ENCODE measurements at regions not wholly inside any gene's neighbourhood (a gene's known extent, or its start where the extent isn't known, plus 50 kb on each side); places are given as distances from the start of the nearest gene placed in this dataset.

DNA sequence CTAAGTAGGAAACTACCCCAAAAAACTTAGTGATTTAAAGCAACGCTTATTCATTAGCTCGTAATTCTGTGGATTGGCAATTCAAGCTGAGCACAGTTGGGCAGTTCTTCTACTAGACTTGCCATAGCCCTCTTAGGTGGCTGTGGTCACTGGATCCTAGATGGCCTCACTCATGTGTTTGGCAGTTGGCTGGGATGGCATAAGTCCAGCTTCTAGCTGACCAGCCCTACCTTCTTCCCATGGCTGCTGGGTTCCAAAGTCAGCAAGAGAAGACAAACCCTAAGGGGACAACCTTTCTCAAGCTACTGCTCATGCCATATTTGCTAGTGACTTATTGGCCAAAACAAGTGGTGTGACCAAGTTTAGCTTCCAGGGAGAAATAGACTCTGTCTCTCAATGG lies 95.3 kb downstream of the COPS8 start:
- Histone ChIP-seq H3K4me3 (no peak overlapping the region), H3K9me3 (no peaks in the 10 kb centered on the region), H3K27me3 (no peaks in the 10 kb centered on the region), H3K36me3 (ENCODE audit: low read depth, missing control alignments) (no peaks in the 10 kb centered on the region), H3K27ac (peak overlapping the region; percentile 76 to 87), H3K4me1 (peaks cover 9% of the 10 kb centered on the region)
- TF ChIP-seq POLR2A (IDR thresholded peaks at IDR 0.05): no peak
- TF ChIP-seq, protein P1, sequence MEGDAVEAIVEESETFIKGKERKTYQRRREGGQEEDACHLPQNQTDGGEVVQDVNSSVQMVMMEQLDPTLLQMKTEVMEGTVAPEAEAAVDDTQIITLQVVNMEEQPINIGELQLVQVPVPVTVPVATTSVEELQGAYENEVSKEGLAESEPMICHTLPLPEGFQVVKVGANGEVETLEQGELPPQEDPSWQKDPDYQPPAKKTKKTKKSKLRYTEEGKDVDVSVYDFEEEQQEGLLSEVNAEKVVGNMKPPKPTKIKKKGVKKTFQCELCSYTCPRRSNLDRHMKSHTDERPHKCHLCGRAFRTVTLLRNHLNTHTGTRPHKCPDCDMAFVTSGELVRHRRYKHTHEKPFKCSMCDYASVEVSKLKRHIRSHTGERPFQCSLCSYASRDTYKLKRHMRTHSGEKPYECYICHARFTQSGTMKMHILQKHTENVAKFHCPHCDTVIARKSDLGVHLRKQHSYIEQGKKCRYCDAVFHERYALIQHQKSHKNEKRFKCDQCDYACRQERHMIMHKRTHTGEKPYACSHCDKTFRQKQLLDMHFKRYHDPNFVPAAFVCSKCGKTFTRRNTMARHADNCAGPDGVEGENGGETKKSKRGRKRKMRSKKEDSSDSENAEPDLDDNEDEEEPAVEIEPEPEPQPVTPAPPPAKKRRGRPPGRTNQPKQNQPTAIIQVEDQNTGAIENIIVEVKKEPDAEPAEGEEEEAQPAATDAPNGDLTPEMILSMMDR (IDR thresholded peaks at IDR 0.05): no peak
- 93 to 97% methylated on average over 2 of the region's 2 CpGs for WGBS, 2 donors
- DNase-seq: peak; percentile 11
- intact Hi-C loops (cut with DNase I; ENCODE audit: low total_unique reads): no loop called here

DNA sequence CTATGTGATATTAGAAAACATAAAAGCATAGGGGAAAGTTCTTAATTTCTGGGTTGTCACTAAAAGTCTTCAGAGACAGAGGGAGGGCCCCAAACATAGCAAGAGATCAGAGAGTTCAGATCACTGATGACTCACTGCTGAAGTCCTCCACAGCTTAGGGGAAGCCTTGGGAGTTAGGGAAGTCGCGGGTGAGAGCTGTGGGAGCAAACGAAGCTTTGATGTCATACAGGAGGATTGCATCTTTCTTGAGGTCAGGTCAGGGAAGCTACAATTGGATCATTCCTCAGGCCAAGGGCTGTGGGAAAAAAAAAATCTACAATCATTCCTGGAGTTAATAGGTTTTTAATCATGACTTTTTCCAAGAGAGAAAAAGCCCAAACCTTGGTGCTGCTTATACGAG lies 96.2 kb downstream of the COPS8 start:
- Histone ChIP-seq H3K9me3 (no peaks in the 10 kb centered on the region), H3K4me1 (peaks cover 9% of the 10 kb centered on the region), H3K36me3 (ENCODE audit: low read depth, missing control alignments) (no peaks in the 10 kb centered on the region), H3K4me3 (no peak overlapping the region), H3K27ac (peak overlapping the region; percentile 76 to 87), H3K27me3 (no peaks in the 10 kb centered on the region)
- TF ChIP-seq, protein P1 (IDR thresholded peaks at IDR 0.05): no peak
- TF ChIP-seq POLR2A (IDR thresholded peaks at IDR 0.05): no peak
- peak; percentile 38 for DNase-seq
- 35 to 52% methylated on average over 4 of the region's 4 CpGs for WGBS, 2 donors
- intact Hi-C loops (cut with DNase I; ENCODE audit: low total_unique reads): no loop called here

DNA sequence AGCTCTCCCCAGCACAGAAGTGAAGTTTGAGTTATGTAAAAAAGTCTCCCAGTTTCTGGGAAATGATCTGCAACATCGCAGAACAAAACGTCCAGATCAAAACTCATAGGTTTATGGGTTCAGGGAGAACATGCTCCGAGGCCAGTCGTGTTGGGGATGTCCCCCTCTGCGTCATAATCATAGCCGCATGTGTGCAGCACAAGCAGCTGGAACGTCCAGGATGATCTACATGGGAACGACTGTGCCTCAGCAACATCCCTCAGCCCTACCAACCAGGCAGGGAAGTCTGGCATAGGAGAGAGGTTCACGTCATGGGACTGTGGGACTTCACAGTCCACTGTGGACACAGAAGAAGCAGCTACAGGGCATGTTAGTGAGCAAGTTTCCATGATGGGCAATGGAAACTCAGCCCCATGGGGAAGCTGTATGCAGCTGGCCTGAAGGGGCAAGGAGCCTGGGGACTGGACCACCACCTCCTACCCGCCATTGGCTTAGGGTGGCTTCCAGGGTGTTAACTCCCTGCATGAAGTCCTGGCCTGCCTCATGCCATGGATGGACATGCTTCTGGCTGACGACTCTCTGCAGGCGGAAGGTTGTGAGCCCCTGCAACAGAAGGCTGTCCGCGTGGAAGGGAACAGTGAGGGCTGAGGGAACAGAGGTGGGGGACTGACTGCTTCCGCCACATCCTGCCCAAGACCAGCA lies 96.9 kb downstream of the COPS8 start:
- H3K9me3 ChIP-seq: no peaks in the 10 kb centered on the region
- 53 to 68% methylated on average over 13 to 15 of the region's 15 CpGs for WGBS, 2 donors
- peak overlapping the region; percentile 76 to 87 for H3K27ac ChIP-seq
- TF ChIP-seq, protein P1 (IDR thresholded peaks at IDR 0.05): no peak
- TF ChIP-seq POLR2A (IDR thresholded peaks at IDR 0.05): no peak
- no peaks in the 10 kb centered on the region for H3K36me3 ChIP-seq (ENCODE audit: low read depth, missing control alignments)
- H3K27me3 ChIP-seq: no peaks in the 10 kb centered on the region
- no peak overlapping the region for H3K4me3 ChIP-seq
- peaks cover 9% of the 10 kb centered on the region for H3K4me1 ChIP-seq
- DNase-seq: peak; percentile 81
- intact Hi-C loops (cut with DNase I; ENCODE audit: low total_unique reads): no loop called here

DNA sequence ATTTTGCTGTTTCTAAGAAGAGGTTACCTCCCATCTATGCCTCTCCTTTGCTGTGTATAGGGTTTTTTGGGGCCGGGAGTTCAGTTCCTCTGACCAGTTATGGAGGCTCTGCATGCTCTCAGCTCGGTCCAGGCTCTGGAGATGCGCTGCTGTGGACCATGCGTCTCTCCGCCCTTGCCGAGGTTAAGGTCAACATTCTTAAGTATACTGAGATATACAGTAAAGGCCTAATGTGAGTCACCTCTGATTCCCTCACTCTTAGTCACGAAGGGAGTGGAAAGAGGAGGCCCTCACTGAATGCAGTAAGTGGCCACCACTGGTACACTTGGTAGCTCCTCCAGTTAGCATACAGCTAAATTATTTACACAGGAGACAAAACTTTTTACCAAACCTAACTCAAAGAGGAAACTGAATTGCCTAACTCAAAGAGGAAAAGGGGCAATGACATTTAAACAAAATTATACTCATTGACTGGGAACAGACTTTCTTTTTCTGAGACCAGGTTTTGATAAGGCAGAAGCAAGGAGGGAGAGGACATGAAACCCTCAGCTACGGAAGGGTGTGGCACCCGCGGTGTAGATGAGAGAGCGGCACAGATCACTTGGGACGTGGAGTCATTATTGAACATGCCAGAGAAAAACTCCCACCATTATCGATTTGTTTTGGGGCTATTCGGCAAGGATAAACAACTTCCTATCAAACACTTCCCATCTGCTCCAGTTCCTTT lies 98.7 kb downstream of the COPS8 start:
- H3K27ac ChIP-seq: no peak overlapping the region
- no peak overlapping the region for H3K4me3 ChIP-seq
- H3K4me1 ChIP-seq: peaks cover 9% of the 10 kb centered on the region
- intact Hi-C loops (cut with DNase I; ENCODE audit: low total_unique reads): no loop called here
- no peaks in the 10 kb centered on the region for H3K9me3 ChIP-seq
- TF ChIP-seq POLR2A (IDR thresholded peaks at IDR 0.05): no peak
- TF ChIP-seq, protein P1 (IDR thresholded peaks at IDR 0.05): no peak
- peak; percentile 10 for DNase-seq
- WGBS, 2 donors: 80 to 83% methylated on average over 14 of the region's 14 CpGs
- no peaks in the 10 kb centered on the region for H3K27me3 ChIP-seq
- H3K36me3 ChIP-seq (ENCODE audit: low read depth, missing control alignments): no peaks in the 10 kb centered on the region
